Mammary epithelial cell (primary cell): ENCODE measurements at regions not wholly inside any gene's neighbourhood (a gene's known extent, or its start where the extent isn't known, plus 50 kb on each side); places are given as distances from the start of the nearest gene placed in this dataset.

Source experiments
- CTCF ChIP-seq, 2 donors: IDR thresholded peaks in 1 of 2; conservative IDR thresholded peaks in 1 of 2; 2 replicates each; pipeline ENCODE4 v1.5.1; 2011 to 2012; ENCODE audit warnings: inconsistent platforms in 2 of 2, low read length in 2 of 2, mild to moderate bottlenecking in 2 of 2, control low read depth in 1 of 2, low read depth in 1 of 2; ENCODE audit not compliant: insufficient read depth in 1 of 2; ENCODE audit errors: extremely low read depth in 1 of 2
- EZH2 ChIP-seq: IDR thresholded peaks from 2 replicates; pipeline ENCODE4 v1.6.1; 2012; ENCODE audit warnings: low read length, inconsistent platforms, borderline replicate concordance

GRCh38 chr12:34107781-34108404 lies 85.6 kb downstream of the ALG10 start:
- no peak for TF ChIP-seq CTCF (conservative IDR thresholded peaks at IDR 0.05 in 1 of 2, IDR thresholded peaks at IDR 0.05 in 1 of 2; ENCODE audit: extremely low read depth in 1 of 2, insufficient read depth in 1 of 2, low read depth in 1 of 2, low read length in 2 of 2)
- TF ChIP-seq EZH2, result no peak
